ENCODE measurements at regions not wholly inside any gene's neighbourhood (a gene's known extent, or its start where the extent isn't known, plus 50 kb on each side); places are given as distances from the start of the nearest gene placed in this dataset.
"Not testable (repeated sequence)": the region's sequence is repeated elsewhere in the genome, so short reads cannot be mapped to it uniquely, and the experiment has no call there.

DNA sequence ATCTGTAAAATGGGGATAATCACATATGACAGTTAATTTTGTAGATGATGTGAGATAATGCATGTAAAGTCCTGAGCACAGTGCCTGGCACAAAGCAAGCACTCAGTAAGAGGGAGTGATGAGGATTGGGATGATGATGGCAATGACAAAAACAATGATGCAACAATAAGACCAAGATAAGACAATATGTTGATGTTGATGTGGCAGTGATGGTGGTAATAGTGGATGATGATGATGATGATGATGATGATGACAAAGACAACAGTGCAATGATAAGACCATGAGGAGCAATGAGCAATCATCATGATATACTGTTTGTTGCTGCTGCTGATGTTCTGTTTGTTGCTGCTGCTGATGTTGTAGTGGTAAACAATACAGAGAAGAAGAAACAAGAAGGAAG, 344.1 kb downstream of the NPIPA8 start:
- no peak for DNase-seq (ENCODE audit: low read depth in 4 of 4, low spot score in 3 of 4)

GRCh38 chr16:17989255-17989654, 347.3 kb downstream of the NPIPA8 start:
- no peak for DNase-seq (ENCODE audit: low read depth in 4 of 4, low spot score in 3 of 4)

DNA sequence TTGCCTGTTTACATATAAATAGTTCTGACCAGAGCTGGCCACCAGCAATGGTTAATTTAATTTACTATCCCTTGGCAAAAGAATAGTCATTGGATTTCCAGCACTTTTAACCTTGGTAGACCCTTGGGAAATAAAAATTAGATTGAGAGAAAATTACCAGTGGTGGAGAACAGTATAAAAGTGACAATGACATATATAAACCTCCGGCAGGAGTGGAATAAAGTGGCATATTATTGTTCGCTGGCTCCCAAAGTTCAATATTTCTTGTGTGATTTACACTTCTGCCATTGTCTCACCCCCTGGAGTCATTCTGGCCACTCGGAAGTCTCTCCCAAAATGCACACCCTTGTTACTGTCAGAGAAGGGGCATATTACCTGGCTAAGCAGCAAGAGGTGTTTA, 347.7 kb downstream of the NPIPA8 start:
- DNase-seq (ENCODE audit: low read depth in 4 of 4, low spot score in 3 of 4), result no peak

- no peak for DNase-seq (ENCODE audit: low read depth in 4 of 4, low spot score in 3 of 4)
Observed at GRCh38 chr16:17986991-17987390, 349.5 kb downstream of the NPIPA8 start.

DNA sequence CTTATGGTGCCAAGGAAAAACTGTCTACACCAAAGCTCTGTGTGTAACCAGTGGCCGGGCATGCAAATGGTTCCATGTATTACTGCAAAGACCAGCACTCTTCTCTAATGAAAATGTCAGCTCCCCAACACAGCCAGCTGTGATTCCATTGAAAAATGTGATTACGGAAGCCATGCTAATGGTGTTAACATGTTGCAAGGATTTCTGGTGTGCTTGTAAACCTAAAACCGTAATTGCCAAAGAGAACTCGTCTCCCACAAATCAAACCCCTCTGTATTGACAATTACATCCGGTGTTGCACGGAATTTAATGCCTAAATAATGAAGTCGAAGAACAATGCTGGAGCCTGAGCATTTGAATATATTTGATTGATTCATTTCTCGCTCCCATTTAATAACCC, 351.7 kb downstream of the NPIPA8 start:
- DNase-seq (ENCODE audit: low read depth in 4 of 4, low spot score in 3 of 4), result no peak

- no peak for DNase-seq (ENCODE audit: low read depth in 4 of 4, low spot score in 3 of 4)
Observed at GRCh38 chr16:17983847-17984639, 352.5 kb downstream of the NPIPA8 start.

GRCh38 chr16:17983114-17983513, 353.4 kb downstream of the NPIPA8 start:
- no peak for DNase-seq (ENCODE audit: low read depth in 4 of 4, low spot score in 3 of 4)

DNA sequence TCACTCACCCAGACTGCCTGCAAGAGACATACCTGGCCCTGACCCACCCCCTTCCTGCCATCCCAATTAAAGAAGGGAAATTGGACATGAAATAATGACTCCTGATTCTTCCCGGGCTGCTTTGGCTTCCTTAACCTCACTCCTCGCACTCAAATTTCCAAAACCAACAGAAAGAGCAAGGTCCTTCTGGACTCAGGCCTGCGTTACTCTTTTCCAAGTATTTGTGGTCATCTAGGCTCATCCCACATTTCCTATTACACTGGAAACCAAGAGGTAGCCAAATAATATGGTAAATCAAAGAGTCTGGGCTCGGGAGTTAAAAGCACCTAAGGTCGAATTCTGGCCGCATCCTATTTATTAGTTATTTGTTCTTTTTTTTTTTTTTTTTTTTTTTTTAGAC, 359.3 kb downstream of the NPIPA8 start:
- no peak for DNase-seq (ENCODE audit: low read depth in 4 of 4, low spot score in 3 of 4)

DNA sequence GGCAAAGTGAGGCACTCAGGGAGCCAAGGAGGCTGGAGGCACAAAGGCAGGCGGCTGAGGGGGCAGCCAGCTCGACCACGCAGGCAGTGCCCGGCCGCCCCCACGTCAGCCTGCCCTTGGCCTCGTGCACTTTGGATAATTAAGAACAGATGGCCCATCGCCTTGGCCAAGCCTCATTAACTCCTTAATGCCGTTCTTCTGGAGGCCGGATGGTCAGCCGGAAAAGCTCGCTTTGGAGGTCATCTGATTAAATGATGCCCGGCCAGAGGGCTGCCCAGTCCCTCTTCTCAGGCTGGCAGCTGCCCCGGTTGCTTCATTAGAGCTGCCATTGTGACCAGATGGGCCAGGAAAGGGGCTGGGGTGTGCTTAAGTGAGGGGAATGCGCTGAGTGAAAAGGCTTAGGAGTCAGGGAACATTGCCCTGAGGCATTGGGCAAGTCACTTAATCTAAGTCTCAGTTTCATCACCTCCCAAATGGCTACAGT, 364.0 kb downstream of the NPIPA8 start:
- peak in 1 of 4 donors; percentile 25 for DNase-seq (ENCODE audit: low read depth in 4 of 4, low spot score in 3 of 4)

DNA sequence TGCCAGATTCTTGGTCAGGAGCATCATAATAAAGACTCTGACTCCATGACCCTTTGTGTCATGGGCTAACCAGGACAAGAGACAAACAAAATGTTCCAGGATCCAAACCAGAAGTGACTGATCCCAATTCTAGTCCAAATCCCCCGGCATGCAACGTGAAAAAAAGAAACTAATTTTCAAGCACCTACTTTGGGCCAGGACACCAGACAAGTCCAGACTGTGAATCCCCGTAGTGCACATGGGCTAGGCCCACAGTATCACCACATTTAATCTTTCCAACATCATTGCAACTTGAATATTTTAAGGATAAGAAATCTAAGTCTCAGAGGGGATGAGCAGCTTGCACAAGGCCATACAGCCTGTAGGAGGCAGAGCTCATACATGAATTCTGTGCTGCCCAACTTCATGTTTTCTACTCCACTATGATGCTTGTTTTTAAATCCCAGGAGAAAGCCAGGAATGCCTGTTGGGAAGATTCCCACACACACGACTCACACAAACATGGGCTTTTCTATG, 365.7 kb downstream of the NPIPA8 start:
- DNase-seq (ENCODE audit: low read depth in 4 of 4, low spot score in 3 of 4), result no peak

GRCh38 chr16:17970157-17970765, 366.3 kb downstream of the NPIPA8 start:
- no peak for DNase-seq (ENCODE audit: low read depth in 4 of 4, low spot score in 3 of 4)

GRCh38 chr16:17965133-17965900, 371.2 kb downstream of the NPIPA8 start:
- DNase-seq (ENCODE audit: low read depth in 4 of 4, low spot score in 3 of 4), result no peak

GRCh38 chr16:17964196-17964595, 372.3 kb downstream of the NPIPA8 start:
- DNase-seq (ENCODE audit: low read depth in 4 of 4, low spot score in 3 of 4), result no peak

- no peak for DNase-seq (ENCODE audit: low read depth in 4 of 4, low spot score in 3 of 4)
Observed at GRCh38 chr16:17963185-17963836, 373.2 kb downstream of the NPIPA8 start.

DNA sequence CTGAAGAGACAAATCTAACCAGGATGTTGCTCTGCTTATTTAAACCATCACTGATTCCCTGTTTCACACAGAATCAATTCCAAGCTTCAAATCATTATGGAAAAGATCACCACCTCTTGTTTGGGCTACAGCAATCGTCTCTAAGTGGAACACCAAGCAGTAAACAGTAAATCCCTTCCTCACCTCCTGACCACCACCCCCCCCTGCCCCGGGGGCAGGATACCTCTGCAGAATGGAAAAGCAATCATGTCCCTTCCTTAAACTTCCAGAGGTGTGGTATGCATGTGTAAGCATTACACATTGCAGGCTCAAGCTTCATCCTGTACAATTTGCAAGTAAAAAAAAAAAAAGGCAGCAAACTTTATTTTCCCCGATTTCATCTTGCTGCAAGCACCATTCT, 373.8 kb downstream of the NPIPA8 start:
- DNase-seq (ENCODE audit: low read depth in 4 of 4, low spot score in 3 of 4), result no peak

DNA sequence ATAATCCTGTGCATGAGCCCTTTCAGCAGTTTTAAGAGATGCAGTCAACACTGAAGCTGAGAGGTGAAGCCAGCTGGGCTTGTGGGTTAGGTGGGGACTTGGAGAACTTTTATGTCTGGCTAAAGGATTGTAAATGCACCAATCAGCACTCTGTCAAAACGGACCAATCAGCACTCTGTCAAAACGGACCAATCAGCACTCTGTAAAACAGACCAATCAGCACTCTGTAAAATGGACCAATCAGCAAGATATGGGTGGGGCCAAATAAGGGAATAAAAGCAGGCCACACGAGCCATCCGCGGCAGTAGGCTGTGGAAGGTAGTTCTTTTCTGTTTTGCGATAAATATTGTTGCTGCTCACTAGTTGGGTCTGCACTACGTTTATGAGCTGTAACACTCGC, 374.7 kb downstream of the NPIPA8 start:
- DNase-seq (ENCODE audit: low read depth in 4 of 4, low spot score in 3 of 4), result not testable (repeated sequence)

- DNase-seq (ENCODE audit: low read depth in 4 of 4, low spot score in 3 of 4), result no peak
Observed at GRCh38 chr16:17951378-17951777, 385.2 kb downstream of the NPIPA8 start.

DNA sequence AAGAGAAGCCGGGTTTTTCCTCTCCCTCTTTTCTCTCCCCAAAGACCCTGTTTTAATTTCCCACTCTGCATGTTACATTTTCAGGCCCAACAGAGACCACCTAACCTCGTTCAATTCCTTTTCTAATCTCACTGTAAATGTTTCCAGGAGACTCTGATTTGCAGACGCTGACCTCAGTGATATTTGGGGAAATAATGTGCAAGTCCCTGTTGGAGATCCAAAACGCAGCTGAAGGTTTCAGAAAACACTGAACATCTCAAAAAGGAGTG, 386.6 kb downstream of the NPIPA8 start:
- no peak for DNase-seq (ENCODE audit: low read depth in 4 of 4, low spot score in 3 of 4)

GRCh38 chr16:17949141-17949981, 387.2 kb downstream of the NPIPA8 start:
- DNase-seq (ENCODE audit: low read depth in 4 of 4, low spot score in 3 of 4), result no peak

DNA sequence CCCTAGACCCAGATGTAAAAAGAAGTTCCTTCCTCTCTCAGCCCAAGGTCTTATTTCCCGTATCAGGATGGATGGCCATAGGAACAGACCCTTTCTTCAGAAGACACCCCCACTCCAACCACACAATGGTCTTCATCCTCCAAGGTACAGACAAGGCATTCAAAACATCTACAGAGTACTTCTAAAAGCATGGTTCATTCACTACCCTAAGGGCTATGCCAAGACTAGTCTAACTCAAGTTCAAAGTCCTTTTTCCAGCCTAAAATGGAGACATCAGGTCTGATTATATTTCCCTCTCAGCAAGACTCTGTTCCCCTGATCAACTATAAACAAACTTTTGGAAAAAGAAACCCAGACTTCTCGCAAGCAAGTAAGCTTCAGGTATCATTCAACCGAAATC, 388.9 kb downstream of the NPIPA8 start:
- DNase-seq (ENCODE audit: low read depth in 4 of 4, low spot score in 3 of 4), result no peak

All from right renal pelvis (tissue), 4 donors.